MM.1S (cell line): ENCODE measurements at regions not wholly inside any gene's neighbourhood (a gene's known extent, or its start where the extent isn't known, plus 50 kb on each side); places are given as distances from the start of the nearest gene placed in this dataset.

ENCODE experiments used
- EZH2 ChIP-seq: fragments of 300-600 bp; sonication (generic); optimal IDR thresholded peaks from 2 replicates; pipeline ENCODE3; 2017; ENCODE audit warnings: low read depth, mild to moderate bottlenecking, antibody characterized with exemption, low read length, mixed read lengths
- TF ChIP-seq, protein P1 (sequence below): fragments of 300-600 bp; sonication (generic); IDR thresholded peaks from 2 replicates; pipeline ENCODE4 v1.5.1; 2016; ENCODE audit warnings: antibody characterized with exemption, low read length, mixed read lengths

GRCh38 chr1:5622412-5622811 is 369.8 kb downstream of the NPHP4 start:
- TF ChIP-seq, protein P1, sequence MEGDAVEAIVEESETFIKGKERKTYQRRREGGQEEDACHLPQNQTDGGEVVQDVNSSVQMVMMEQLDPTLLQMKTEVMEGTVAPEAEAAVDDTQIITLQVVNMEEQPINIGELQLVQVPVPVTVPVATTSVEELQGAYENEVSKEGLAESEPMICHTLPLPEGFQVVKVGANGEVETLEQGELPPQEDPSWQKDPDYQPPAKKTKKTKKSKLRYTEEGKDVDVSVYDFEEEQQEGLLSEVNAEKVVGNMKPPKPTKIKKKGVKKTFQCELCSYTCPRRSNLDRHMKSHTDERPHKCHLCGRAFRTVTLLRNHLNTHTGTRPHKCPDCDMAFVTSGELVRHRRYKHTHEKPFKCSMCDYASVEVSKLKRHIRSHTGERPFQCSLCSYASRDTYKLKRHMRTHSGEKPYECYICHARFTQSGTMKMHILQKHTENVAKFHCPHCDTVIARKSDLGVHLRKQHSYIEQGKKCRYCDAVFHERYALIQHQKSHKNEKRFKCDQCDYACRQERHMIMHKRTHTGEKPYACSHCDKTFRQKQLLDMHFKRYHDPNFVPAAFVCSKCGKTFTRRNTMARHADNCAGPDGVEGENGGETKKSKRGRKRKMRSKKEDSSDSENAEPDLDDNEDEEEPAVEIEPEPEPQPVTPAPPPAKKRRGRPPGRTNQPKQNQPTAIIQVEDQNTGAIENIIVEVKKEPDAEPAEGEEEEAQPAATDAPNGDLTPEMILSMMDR: no peak
- no peak for TF ChIP-seq EZH2
